CD4-positive, alpha-beta T cell treated with Interleukin-6 at 100 ng/mL for 8 hours (primary cell): ENCODE measurements at regions not wholly inside any gene's neighbourhood (a gene's known extent, or its start where the extent isn't known, plus 50 kb on each side); places are given as distances from the start of the nearest gene placed in this dataset.

Experiments used
- DNase-seq: peaks from one replicate; pipeline ENCODE4 v3.0.0-alpha.2; 2020; ENCODE audit warnings: mixed read lengths, low spot score

GRCh38 chr3:177818712-177819240 is 621.5 kb upstream of the TBL1XR1 start:
- no peak for DNase-seq

DNA sequence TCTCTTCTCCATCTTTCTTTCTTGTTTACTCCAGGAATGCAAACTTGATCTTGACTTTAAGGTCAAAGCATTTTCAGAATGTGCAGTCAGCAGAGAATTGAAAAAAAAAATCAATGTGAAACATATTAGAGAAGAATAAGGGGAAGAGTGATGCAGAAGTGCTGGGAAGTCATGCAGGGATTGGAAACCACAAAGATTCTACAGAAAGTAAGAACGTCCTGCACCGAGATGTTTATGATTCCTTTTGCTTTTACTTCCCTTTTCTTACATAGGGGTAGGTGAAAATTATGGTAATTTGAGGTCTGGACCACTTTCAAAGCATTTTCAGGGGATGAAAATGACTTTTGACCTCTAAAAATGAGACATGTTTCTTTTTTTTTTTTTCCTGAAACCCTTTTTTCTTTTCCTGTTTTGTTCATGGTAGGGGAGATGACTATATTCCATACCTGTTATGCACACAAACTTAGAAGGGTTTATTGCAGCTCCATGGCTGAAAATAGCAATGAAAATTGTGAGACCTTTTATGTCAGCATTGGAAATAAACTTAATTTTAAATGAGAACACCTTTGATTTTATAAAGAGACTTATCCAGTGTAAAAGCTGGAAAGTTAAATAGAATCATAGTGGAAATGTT is 623.5 kb upstream of the TBL1XR1 start:
- no peak for DNase-seq

DNA sequence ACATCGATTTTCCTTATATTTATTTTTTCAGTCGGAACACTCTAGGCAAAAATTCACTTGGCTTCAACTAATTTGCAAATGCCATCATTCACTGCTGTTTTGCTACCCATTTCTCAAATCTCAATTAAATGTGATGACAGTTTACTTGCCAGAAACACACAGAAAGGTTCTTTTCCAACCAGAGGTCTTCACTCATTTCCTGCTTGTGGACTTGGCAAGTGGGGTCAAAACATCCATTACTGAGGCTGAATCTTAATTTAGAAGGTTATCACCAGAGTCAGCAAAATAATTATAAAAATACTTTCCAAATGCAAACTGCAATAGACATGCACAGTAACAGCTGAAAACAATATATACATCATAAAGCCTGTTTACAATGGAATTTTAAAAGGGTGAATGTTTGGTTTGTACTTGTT is 625.4 kb upstream of the TBL1XR1 start:
- DNase-seq = no peak

- no peak for DNase-seq
These were observed 626.5 kb upstream of the TBL1XR1 start for GRCh38 chr3:177823701-177824189.

- no peak for DNase-seq
These were observed 627.0 kb upstream of the TBL1XR1 start for GRCh38 chr3:177824190-177824786.

DNA sequence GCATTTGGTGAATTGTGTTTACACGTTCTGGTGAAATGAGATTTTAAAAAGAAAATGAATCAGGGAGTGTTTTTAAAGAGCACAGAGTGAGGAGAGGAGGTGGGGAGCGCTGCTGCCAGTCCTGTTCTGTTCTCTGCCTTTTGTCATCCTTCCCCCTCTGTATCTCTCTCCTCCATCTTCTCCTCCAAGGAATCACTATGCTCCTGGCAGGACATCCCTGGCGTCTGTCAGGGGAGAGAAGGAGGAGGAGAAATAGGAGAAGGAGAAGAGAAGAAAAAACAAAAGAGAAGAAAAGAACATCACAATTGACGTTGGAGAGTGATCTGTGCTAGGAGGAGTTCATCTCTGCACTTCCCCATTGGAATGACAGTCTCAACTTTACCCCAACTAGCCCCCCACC is 627.6 kb upstream of the TBL1XR1 start:
- no peak for DNase-seq

DNA sequence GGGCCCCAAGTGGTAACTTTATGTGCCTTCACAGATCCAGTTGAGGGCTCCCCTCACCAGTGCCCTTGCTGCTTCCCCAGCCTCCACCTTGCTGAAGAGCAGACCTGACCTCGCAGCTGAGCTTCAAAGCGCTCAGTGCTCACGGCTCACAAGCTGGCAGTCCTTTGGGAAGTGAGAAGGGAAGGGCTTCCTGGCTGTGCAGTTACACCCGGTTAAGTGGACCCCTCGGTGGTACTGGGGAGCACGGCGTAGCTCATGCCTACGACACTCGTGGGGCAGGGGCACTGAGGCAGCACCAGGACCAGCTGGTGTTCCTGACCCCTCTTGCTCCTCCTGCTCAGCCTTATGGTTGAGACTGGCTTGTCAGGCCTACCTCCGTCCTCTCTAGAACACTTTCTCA is 629.0 kb upstream of the TBL1XR1 start:
- no peak for DNase-seq

GRCh38 chr3:177827511-177828207 is 630.4 kb upstream of the TBL1XR1 start:
- DNase-seq = no peak

- no peak for DNase-seq
These were observed 630.9 kb upstream of the TBL1XR1 start for GRCh38 chr3:177828208-177828565.

DNA sequence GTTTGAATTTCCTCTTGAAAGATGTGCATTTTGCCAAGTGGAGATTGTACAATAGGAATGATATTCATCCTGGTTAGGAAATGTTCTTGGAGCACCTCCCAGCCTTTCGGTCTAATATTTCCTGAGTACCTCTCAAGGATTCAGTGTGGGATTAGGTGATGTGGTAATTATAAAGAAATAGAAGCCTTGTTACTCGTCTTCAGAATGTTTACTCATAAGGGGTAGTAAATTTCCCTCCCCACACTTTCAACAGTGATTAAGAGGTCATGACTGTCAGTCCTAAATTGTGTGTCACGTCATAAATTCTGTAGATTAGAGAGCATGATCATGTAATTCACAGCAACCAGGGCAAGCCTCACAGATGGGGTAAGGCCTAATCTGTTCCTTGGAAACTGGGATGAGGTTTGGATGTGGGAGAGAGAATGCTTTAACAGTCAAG is 633.1 kb upstream of the TBL1XR1 start:
- DNase-seq = no peak

- DNase-seq = no peak
These were observed 634.1 kb upstream of the TBL1XR1 start for GRCh38 chr3:177831361-177831760.

- DNase-seq = no peak
These were observed 635.6 kb upstream of the TBL1XR1 start for GRCh38 chr3:177832880-177833279.

DNA sequence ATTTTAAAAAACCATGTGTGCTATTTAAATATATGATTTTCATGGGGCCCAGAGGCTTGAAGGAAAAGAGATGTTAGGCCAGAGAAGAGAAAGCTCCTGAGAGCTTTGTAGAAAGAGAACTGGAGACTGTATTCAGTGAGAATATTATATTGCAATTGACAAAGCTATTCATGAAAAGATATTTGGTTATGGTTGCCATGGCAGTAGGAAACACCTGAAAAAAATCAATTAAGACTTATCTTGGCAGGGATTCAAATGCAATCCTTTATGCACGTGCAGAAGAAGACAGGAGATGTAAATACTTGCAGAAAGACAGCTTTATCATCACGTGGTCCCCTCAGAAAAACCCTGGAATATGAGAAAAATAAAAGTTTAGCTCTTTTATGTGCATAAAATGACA is 636.0 kb upstream of the TBL1XR1 start:
- no peak for DNase-seq

- DNase-seq = no peak
These were observed 637.7 kb upstream of the TBL1XR1 start for GRCh38 chr3:177835008-177835407.

GRCh38 chr3:177835917-177836316 is 638.6 kb upstream of the TBL1XR1 start:
- DNase-seq = no peak

GRCh38 chr3:177836671-177837070 is 639.4 kb upstream of the TBL1XR1 start:
- DNase-seq = no peak

DNA sequence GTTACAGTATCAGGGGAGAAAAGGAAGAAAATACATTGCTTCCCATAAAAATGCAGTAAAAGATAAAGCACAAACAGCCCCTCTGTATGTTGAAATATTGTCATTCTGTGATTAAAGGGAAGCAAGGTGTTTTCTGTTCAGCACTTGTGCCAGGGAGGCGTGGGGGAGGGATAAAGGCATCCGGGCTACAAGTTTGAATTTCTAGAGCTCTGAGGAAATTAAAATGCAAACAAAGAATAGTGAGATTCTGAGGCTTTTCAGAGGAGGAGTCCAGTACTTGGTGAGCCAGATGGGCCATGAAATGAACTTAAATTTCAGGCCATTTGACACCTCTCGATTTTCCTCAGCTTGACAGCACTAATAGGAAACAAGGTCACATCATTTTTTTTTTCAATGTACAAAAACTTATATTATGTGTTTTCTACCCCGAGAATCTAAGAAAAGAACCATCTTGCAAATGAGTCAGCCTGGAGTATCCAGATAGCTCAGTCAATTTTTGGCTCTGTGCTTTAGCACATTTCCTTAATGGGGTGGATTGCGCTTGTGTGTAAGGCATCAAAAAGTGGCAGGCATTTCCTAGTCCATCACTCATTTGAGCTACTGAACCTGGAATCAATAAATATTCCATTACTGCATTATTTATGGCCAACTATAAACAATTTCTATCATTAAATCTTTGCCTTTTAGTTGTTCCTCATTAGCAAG is 640.8 kb upstream of the TBL1XR1 start:
- no peak for DNase-seq

DNA sequence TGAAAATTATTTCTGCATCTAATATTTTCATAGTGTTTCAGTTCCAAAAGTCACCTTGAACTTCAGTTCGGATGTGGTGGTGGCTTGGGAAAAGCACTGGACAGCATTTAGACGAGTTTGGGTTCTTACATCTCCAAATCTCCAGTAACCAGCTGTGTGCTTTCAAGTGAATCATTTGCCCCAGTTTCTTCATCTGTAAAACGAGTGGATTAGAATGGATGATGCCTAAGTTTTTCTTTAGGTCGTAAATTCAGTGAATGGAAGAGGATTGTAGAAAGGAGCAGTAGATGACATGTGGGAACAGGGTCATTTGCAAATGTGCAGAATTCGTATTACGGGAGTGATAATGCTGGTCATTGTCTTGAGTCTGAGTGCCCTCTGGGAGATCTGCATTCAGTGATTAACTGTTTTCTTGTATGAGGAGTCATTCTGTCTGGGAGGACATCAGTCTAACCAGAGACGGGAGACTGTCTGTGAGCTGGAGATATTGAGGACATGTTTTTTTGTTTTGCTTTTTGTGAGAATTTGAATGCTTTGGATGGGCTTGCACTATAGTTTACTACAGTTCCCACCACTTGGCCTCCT is 641.6 kb upstream of the TBL1XR1 start:
- DNase-seq = no peak

DNA sequence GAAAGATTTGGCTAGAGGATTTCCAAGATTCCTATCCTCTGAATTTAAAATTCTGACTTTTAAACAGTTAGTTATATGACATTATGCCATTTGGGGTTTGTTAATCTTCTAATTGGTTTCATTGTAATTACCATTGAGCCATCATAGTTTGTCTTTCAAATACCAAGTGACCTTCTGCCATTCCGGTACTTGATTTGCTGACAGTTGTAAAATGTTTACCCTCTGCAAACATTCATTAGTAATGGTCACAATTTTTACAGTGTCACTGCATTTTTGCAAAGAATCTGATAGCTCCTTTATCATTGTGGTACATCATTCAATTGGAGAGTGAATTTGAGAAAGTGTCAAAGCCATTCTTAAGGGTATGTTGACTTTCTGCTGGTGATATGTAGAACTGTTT is 645.0 kb upstream of the TBL1XR1 start:
- DNase-seq = no peak

- DNase-seq = no peak
These were observed 645.8 kb upstream of the TBL1XR1 start for GRCh38 chr3:177842743-177843734.
